Keratinocyte (primary cell): ENCODE measurements at regions not wholly inside any gene's neighbourhood (a gene's known extent, or its start where the extent isn't known, plus 50 kb on each side); places are given as distances from the start of the nearest gene placed in this dataset.

ENCODE experiments used
- DNase-seq: peaks from one replicate; pipeline ENCODE4 v3.0.0-alpha.2; 2011; ENCODE audit warnings: low read depth, missing footprints, low spot score
- FAIRE-seq: peaks from 2 replicates; lab custom pipeline; 2011; peaks lifted over from hg19 to GRCh38; lab: Jason Lieb, UNC
- H2AFZ ChIP-seq: 2 replicates; pipeline ENCODE4 v1.6.0; 2012; ENCODE audit warnings: low read length, control low read depth, inconsistent platforms; ENCODE audit not compliant: control insufficient read depth
- H3K27ac ChIP-seq: 2 replicates; pipeline ENCODE4 v1.5.1; 2011; ENCODE audit warnings: low read length; ENCODE audit not compliant: control insufficient read depth, insufficient read depth
- H3K27me3 ChIP-seq: 3 replicates; pipeline ENCODE4 v1.6.0; 2011; ENCODE audit warnings: low read length; ENCODE audit not compliant: control insufficient read depth, insufficient read depth; ENCODE audit errors: extremely low read depth
- H3K36me3 ChIP-seq, 2 experiments: 2 replicates in 1 of 2; 3 replicates in 1 of 2; pipeline ENCODE4 v1.5.1; 2011; ENCODE audit warnings: low read length in 2 of 2, mild to moderate bottlenecking in 1 of 2; ENCODE audit not compliant: control insufficient read depth in 2 of 2, insufficient read depth in 2 of 2; ENCODE audit errors: extremely low read depth in 1 of 2
- H3K4me1 ChIP-seq: 3 replicates; pipeline ENCODE4 v1.5.1; 2011; ENCODE audit warnings: low read length; ENCODE audit not compliant: control insufficient read depth, insufficient read depth; ENCODE audit errors: extremely low read depth
- H3K4me2 ChIP-seq: 3 replicates; pipeline ENCODE4 v1.6.0; 2011; ENCODE audit warnings: low read depth, low read length; ENCODE audit not compliant: control insufficient read depth, insufficient read depth; ENCODE audit errors: extremely low read depth
- H3K4me3 ChIP-seq, 3 experiments: fragments of 200-600 bp in 1 of 3; sonication (generic) in 1 of 3; 2 replicates in 2 of 3; 3 replicates in 1 of 3; pipeline ENCODE4 v1.5.1; 2011 to 2016; ENCODE audit warnings: low read length in 3 of 3, mild to moderate bottlenecking in 3 of 3, control low read depth in 2 of 3, inconsistent platforms in 1 of 3, low read depth in 1 of 3, mixed read lengths in 1 of 3, mixed run types in 1 of 3, moderate library complexity in 1 of 3; ENCODE audit not compliant: control insufficient read depth in 2 of 3, insufficient read depth in 2 of 3; ENCODE audit errors: extremely low read depth in 1 of 3
- H3K79me2 ChIP-seq: 2 replicates; pipeline ENCODE4 v1.6.0; 2012; ENCODE audit warnings: low read length; ENCODE audit not compliant: control insufficient read depth, insufficient read depth
- H3K9ac ChIP-seq: 3 replicates; pipeline ENCODE4 v1.6.0; 2011; ENCODE audit warnings: low read length; ENCODE audit not compliant: control insufficient read depth, insufficient read depth; ENCODE audit errors: extremely low read depth
- H3K9me1 ChIP-seq: 3 replicates; pipeline ENCODE4 v1.6.0; 2011; ENCODE audit warnings: low read length; ENCODE audit not compliant: control insufficient read depth, insufficient read depth; ENCODE audit errors: extremely low read depth
- H3K9me3 ChIP-seq: 2 replicates; pipeline ENCODE4 v1.5.1; 2012; ENCODE audit warnings: low read depth, low read length; ENCODE audit not compliant: control insufficient read depth
- H4K20me1 ChIP-seq: 3 replicates; pipeline ENCODE4 v1.6.0; 2011; ENCODE audit warnings: low read length; ENCODE audit not compliant: control insufficient read depth, insufficient read depth; ENCODE audit errors: extremely low read depth
- EZH2 ChIP-seq: IDR thresholded peaks from one replicate; pipeline ENCODE4 v1.6.1; 2012; ENCODE audit warnings: inconsistent platforms, mild to moderate bottlenecking, low read length, moderate library complexity
- dilution Hi-C: fragments of 300-500 bp; cut with MboI; formaldehyde crosslinking; loops from one replicate; pipeline ENCODE4 v1.7.0; 2020; ENCODE audit warnings: low sequenced_read_pairs; ENCODE audit not compliant: extremely low pct_ligation_motif_present
- TF ChIP-seq, protein P1 (sequence below), 3 experiments: IDR thresholded peaks in 1 of 3; conservative IDR thresholded peaks in 1 of 3; optimal IDR thresholded peaks in 1 of 3; 2 replicates in 2 of 3; 3 replicates in 1 of 3; pipeline versions ENCODE3 to v1.5.1; 2011; ENCODE audit warnings: low read length in 3 of 3, mild to moderate bottlenecking in 3 of 3, moderate library complexity in 2 of 3, control low read depth in 1 of 3, inconsistent platforms in 1 of 3; ENCODE audit not compliant: insufficient read depth in 2 of 3; ENCODE audit errors: extremely low read depth in 1 of 3

DNA sequence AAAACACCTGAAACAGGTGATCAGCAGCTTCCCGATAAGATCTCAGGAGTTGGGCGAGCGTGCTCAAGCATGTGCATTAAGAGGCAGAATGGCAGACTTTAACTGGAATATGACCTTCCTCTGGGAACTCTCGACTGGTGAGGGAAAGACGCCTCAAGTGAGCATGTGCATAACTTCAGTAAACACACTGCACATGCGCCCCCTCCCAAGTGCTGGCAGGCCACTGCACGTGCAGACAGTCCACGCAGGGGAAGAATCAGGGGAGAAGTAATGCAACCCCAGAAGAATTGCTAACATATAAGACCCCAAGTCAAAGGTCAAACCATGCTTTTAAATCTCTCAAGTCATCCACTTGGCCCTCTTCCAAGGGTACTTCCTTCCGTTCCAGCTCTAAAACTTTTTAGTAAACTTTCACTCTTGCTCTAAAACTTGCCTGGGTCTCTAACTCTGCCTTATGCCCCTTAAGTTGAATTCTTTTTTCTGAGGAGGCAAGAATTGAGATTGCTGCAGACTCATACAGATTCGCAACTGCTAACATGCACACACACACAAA lies 541.0 kb downstream of the TNS3 start:
- Histone ChIP-seq H3K27ac (no peak overlapping the region), H3K9me3 (no peaks in the 10 kb centered on the region), H2AFZ (no peak overlapping the region), H3K4me1 (peaks cover 9% of the 10 kb centered on the region), H3K79me2 (no peaks in the 10 kb centered on the region), H3K9ac (no peak overlapping the region), H3K27me3 (peaks cover 3% of the 10 kb centered on the region), H4K20me1 (no peaks in the 10 kb centered on the region), H3K36me3 (no peaks in the 10 kb centered on the region), H3K9me1 (no peaks in the 10 kb centered on the region), H3K4me2 (no peak overlapping the region), H3K4me3 (no peak overlapping the region)
- FAIRE-seq: peak; percentile 61
- dilution Hi-C loops: no loop called here
- no peak for DNase-seq
- TF ChIP-seq EZH2: no peak
- TF ChIP-seq, protein P1, sequence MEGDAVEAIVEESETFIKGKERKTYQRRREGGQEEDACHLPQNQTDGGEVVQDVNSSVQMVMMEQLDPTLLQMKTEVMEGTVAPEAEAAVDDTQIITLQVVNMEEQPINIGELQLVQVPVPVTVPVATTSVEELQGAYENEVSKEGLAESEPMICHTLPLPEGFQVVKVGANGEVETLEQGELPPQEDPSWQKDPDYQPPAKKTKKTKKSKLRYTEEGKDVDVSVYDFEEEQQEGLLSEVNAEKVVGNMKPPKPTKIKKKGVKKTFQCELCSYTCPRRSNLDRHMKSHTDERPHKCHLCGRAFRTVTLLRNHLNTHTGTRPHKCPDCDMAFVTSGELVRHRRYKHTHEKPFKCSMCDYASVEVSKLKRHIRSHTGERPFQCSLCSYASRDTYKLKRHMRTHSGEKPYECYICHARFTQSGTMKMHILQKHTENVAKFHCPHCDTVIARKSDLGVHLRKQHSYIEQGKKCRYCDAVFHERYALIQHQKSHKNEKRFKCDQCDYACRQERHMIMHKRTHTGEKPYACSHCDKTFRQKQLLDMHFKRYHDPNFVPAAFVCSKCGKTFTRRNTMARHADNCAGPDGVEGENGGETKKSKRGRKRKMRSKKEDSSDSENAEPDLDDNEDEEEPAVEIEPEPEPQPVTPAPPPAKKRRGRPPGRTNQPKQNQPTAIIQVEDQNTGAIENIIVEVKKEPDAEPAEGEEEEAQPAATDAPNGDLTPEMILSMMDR (optimal IDR thresholded peaks at IDR 0.05 in 1 of 3, IDR thresholded peaks at IDR 0.05 in 1 of 3, conservative IDR thresholded peaks at IDR 0.05 in 1 of 3; ENCODE audit: extremely low read depth in 1 of 3, insufficient read depth in 2 of 3, low read length in 3 of 3): no peak

GRCh38 chr7:47039904-47040303 lies 542.0 kb downstream of the TNS3 start:
- FAIRE-seq (peak; percentile 62), DNase-seq (no peak)
- Histone ChIP-seq H3K4me1 (peaks cover 9% of the 10 kb centered on the region), H3K4me2 (no peak overlapping the region), H4K20me1 (no peaks in the 10 kb centered on the region), H2AFZ (no peak overlapping the region), H3K27me3 (peaks cover 3% of the 10 kb centered on the region), H3K9me3 (no peaks in the 10 kb centered on the region), H3K9ac (no peak overlapping the region), H3K27ac (no peak overlapping the region), H3K36me3 (no peaks in the 10 kb centered on the region), H3K79me2 (no peaks in the 10 kb centered on the region), H3K4me3 (no peak overlapping the region), H3K9me1 (no peaks in the 10 kb centered on the region)
- TF ChIP-seq EZH2: no peak
- TF ChIP-seq, protein P1 (optimal IDR thresholded peaks at IDR 0.05 in 1 of 3, IDR thresholded peaks at IDR 0.05 in 1 of 3, conservative IDR thresholded peaks at IDR 0.05 in 1 of 3; ENCODE audit: extremely low read depth in 1 of 3, insufficient read depth in 2 of 3, low read length in 3 of 3): no peak
- dilution Hi-C loops: no loop called here
